ENCODE measurements at regions not wholly inside any gene's neighbourhood (a gene's known extent, or its start where the extent isn't known, plus 50 kb on each side); places are given as distances from the start of the nearest gene placed in this dataset.
"Not testable (repeated sequence)": the region's sequence is repeated elsewhere in the genome, so short reads cannot be mapped to it uniquely, and the experiment has no call there.

DNA sequence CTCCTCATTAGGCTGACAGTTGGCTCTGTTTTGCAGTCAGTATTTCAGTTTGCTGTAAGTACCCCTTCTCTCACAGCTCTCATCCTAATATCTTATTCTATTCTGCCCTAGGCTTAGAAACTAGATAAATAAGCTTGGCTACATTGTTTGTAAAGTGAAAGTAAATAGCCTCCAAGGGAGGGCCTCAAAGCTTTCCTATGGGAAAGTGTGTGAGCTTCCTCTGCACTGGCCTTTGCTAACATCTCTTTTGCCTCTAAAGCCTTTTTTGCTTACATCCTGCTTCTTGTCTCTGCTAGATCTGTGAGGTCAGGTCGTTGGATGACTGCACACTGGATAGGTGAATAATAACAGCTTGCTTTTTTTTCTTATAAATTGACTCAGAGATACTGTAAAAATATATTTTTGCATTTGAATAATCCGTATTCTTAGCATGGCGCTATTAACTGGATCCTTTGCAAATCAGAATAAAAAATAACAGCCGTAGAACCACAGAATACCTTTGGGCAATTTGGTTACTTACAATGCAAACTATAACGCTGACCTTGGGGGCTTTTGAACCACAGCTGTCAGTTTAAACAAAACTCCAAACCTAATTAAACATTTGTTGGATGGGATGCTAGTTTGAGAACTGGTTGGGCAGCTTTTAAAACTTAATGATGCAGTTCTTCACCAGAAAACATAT lies 55.1 kb downstream of the TTC6 start:
- DNase-seq (ENCODE audit: low spot score), result no peak

DNA sequence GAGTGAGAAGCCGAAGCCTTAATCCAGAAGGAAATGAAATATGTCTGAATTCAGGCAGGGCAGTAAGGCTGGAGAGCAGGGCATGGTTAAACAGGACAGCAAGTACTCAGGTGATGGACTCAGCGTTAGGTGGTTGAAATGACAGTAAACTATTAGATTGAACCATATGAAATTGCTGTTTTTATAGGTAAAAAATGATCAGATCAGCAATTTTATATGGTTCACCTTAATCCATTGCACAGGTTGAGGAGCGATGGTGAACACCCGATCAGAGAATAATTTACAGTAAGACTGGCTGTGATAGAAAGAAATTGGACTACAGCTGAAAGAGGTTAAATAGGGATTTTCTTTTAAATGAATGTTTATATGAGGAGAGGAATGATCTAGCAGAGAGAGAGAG lies 56.6 kb downstream of the TTC6 start:
- DNase-seq (ENCODE audit: low spot score), result no peak

DNA sequence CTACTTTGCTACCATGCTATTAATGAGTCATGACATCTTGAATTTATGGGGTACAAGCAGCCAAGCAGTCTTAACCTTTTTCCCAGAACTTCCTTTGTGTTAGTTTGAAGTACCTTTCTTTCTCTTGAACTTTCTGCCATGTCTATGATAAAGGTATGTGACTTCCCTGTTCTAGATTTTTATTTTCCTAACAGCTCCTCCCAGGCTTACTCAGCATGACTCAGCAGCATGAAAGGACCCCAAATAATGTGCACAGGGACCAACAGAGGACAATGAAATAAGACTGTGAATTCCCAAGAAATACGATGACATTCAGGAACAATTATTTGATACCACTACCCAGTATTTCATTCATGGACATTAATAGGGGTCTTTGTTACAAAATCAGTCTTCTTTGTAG lies 60.0 kb downstream of the TTC6 start:
- no peak for DNase-seq (ENCODE audit: low spot score)

DNA sequence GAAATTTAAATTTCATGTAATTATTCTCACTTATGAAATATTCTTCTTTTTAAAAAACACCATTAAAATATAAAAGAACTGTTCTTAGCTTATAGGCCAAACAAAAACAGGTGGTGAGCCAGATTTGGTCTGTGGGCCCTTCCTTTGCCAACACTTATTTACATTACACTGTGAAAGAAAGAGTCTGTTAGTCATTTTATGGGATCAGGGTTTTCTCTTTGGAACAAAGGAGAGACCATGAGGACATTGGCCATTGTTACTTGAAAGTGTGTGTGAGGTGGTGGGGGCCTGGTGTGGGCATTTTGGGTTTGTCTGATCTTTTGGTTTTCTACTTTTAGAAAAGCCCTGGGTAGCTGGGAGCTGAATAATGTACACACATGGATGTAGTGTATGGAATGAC lies 62.7 kb downstream of the TTC6 start:
- no peak for DNase-seq (ENCODE audit: low spot score)

DNA sequence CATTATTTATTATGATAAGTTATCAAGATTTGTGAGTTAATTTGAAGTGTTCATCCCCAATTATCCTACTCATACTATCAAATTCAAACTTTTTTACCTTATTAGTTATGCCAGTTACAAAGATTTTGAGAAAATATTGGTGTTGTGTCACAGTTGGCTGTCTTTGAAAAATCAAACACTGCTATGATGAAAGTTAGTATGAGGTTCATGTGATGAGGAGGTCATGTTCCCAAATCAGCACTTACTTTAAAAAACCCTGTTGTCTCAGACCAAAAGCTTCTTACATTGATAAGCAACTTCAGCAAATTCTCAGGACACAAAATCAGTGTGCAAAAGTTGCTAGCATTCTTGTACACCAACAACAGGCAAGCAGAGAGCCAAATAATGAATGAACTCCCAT lies 68.1 kb downstream of the TTC6 start:
- DNase-seq (ENCODE audit: low spot score), result no peak

DNA sequence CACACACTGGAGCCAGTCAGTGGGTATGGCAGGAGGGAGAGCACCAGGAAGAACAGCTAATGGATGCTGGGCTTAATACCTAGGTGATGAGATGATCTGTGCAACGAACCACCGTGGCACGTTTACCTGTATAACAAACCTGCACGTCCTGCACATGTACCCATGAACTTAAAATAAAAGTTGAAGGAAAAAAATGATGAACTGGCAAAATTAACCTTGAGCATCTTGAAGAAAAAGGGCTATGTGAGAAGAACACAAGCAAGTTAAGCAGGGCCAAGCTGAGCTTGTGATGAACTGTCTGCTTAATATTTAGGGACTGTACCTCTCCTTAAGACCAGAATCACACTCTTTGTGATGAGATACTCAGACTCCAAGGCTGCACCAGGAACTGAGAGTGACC lies 70.0 kb downstream of the TTC6 start:
- DNase-seq (ENCODE audit: low spot score), result no peak

DNA sequence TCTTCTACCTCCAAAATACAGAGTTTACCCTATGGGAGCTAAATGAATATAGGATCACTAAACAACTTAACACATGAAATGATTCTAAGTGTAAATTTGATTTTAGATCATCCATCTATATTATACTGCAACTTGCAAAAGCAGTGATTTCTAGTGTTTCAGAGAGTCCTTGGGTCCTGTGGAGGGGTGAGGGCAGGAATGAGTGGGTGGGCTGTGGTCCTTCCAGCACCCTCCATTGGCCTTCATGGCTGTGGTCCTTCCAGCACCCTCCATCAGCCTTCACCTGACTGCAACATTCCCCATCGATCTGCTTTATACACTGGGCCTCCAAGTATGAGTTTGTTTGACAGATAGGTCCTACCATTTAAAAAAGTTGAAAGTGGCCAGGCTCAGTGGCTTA lies 70.5 kb downstream of the TTC6 start:
- DNase-seq (ENCODE audit: low spot score), result no peak

DNA sequence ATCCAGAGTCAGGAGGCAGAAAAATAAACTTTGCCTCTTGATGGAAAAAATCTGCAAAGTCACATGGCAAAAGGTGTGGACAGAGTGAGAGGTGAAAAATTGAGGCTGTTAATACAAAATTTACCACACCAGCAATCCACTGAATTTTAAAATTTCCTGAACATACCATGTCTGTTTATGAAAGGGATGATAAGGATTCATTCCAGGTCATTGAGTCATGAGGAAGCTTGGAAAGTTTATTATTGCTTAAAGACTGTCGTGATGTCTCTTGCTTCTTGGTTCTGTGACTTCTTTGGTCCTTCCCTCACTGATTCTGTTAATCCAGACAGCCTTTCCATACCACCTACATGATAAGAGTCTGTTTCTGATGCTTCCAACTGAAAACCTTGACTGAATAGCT lies 73.2 kb downstream of the TTC6 start:
- DNase-seq (ENCODE audit: low spot score), result no peak

DNA sequence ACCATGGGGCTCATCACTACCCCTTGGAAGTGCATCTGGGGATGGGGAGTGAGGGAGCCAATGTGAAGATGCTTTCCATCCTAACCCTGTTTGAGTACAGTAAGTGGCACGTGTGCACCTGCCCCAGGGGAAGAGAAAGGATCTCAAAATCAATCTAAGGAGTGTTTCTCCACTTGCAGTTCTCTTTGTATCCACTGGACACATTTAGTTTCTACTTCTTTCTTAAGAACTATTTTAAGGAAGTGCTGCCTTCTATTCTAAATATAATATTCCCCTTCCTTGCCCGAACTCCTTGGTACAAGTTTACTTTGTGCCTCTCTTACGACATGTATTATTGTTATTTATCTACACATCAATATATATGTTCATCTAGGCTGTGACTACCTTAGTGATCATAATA lies 73.8 kb downstream of the TTC6 start:
- no peak for DNase-seq (ENCODE audit: low spot score)

DNA sequence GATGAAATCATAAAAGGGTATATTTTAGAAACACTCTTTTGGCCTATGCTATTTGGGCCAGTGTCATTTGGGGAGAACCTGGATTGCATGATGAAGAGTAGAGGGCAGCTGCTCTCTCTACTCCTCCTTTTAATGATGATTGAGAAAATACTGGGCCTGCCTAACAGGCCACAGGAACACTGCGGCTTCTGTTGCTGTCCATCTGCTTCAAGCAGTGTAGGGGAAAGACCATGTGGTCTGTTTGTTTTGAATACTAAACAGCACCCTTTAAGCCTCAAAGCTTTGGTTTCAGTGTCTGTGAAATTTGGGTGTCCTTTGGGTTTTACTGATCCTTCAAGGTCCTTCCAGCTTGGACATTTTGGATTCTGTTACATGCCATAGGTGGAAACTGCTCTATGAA lies 78.0 kb downstream of the TTC6 start:
- no peak for DNase-seq (ENCODE audit: low spot score)

DNA sequence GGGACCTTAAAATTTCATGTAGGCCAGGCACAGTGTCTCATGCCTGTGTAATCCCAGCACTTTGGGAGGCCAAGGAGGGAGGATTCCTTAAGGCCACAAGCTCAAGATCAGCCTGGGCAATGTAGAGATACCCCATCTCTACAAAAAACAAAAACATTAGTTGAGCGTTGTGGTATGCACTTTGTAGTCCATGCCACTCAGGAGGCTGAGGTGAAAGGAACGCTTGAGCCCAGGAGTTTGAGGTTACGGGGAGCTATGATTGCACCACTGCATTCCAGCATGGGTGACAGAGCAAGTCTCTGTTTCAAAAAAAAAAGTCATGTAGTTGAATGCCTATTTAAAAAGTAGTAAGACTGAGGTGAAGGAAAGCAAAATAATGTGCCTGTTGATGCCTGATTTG lies 83.5 kb downstream of the TTC6 start:
- no peak for DNase-seq (ENCODE audit: low spot score)

DNA sequence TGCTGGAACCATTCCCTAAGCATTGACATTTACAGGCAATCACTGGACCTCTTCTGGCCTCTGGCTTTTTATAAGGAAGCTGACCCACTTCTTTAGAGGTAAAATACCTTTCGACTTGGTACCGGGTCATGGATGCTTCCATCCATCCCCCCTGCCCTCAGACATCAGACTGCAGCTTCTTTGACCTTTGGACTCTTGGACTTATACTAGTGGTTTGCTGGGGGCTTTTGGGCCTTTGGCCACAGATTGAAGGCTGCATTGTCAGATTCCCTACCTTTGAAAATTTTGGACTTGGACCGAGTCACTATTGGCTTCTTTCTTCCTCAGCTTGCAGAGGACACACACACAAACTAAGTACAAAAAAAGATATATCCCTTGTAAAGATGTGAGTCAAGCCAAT lies 86.1 kb downstream of the TTC6 start:
- no peak for DNase-seq (ENCODE audit: low spot score)

DNA sequence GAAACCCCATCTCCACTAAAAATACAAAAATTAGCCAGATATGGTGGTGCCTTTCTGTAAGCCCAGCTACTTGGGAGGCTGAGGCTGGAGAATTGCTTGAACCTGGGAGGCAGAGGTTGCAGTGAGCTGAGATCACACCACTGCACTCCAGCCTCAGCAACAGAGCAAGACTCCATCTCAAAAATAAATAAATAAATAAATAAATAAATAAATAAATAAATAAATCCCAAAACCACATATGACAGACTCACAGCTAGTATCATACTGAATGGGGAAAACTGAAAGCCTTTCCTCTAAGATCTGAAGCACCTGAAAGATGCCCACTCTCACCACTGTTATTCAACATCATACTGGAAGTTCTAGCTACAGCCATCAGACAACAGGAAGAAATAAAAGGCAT lies 97.3 kb downstream of the TTC6 start:
- not testable (repeated sequence) for DNase-seq (ENCODE audit: low spot score)

DNA sequence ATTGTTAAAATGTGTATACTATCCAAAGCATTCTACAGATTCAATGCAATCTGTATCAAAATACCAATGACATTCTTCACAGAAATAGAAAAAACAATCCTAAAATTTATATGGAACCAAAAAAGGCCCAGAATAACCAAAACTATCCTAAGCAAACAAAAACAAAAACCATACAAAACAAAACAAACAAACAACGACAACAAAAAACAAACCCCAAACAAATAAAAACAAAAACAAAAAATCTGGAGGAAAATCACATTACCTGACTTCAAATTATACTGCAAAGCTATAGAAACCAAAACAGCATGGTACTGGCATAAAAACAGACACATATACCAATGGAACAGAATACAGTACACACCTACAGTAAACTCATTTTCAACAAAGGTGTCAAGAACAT lies 98.0 kb downstream of the TTC6 start:
- not testable (repeated sequence) for DNase-seq (ENCODE audit: low spot score)

DNA sequence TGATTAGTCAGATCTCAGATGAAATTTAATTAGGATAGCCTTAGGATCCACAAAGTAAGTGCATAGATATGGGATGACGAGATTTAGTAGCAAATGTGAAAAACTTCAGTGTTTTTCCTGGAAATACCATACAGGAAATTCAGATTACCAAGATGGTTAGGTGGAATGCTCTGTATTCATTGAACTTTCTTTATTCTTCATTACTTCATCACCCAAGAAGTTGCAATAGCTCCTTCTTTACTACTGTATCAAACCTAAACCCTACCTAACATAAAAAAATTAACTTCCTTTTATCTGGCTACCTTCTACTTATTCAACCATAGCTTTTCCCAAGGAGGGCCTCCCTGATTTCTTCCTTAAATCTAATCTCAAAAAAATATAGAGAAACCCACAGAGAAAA lies 100.4 kb downstream of the TTC6 start:
- no peak for DNase-seq (ENCODE audit: low spot score)

DNA sequence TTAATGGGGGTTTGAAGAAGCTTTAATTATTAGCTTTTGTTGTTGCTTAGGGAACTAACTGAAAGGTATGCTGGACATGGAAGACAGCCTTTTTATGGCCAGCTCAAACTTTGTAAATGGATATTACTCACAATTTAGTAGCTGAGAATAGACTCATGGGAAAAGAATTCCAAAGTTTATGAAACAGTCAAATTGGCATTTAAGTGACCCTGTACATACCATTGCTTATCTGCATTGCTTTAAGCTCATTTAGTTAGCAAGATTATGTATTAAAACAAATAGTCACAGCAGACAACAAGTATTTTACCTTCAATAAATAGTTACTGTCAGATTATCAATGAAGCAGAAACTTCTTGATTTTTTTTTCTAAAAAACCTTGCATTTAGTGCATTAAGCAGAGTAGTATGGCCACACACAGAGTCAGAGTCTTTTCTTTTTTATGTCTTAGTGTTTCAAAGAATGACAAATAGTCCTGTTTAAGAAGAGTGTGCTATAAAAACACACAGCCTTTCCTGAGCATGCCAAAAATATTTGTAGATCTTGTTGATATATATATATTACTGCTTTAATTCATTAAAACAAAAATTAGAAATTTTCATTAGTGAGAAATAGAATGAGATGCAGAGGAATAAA lies 102.2 kb downstream of the TTC6 start:
- DNase-seq (ENCODE audit: low spot score), result no peak

DNA sequence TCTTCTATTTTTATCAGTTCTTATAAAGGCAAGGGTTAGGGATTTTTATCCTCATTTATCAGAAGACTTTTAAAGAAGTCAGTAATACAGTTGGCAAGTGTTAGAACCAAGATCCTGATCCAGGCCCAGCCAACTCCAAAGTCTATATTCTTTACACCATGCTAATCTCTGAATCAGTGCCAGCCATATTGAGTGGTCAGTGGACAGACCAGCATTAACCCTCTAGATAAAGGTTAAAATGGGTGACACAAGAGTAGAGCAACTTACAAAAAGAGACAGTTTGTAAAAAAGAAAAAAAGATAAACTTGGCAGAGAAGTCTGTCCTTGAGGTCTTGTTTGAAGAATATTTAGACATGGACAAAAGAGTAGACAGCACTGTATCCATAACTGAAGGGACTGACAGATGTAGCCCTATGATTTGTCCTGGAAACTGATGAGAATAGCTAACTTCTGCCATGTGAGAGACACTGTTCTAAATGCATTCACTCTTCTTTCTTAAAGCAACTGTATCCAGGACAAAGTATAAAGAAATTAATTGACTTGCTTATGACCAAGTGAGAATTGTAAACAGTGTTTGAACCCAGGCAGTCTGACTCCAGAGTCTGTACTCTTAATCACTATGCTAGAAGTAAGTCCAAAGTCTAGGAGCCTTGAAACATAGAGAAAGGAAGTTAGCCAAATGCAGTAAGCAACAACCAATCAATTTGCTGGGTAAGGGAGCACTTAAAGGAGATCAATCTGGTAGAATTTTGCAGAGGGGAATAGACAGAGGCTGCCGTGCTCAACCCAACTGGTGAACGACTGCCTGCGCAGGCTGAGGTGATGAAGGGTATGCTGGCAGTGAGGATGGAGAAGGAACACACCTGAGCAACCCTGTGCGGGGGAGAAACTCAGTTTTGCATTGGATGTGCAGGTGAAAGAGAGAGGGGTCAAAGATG lies 103.7 kb downstream of the TTC6 start:
- DNase-seq (ENCODE audit: low spot score), result no peak

DNA sequence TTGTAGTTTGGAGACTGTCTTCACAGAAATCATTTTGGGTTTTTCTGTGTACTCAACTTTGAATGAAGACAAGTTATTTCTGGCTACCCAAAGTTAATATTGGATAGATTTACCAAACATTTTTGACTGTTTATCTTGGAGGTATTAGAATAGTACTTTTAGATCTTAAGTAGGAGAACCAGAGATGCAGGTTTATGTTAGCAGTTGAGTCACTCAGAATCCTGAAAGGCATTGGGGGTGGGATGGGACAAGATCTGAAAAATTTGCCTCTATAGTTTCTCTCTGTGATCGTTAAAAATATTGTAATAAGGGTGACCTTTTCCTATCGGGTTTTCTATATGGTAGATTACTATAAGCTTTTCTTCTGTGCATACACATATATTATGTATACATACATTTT lies 112.3 kb downstream of the TTC6 start:
- no peak for DNase-seq (ENCODE audit: low spot score)

DNA sequence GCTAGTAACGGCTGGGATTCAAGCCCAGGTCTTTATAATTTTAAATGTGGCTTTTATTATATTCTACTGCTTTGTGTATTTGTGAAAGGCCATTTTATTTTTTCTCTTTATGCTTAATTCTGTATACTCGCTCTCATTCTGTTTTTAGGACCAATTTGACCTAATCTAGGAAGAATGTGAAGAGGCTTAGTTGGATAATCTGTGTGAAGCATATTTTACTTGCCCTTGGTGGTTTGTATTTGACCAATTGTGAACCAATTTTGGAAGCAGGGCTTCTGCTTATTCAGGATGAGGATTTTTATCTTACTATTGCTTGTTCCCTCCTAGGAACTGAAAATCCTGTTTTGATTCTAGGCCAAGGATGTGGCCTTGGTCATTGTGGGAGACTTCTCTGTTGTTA lies 113.1 kb downstream of the TTC6 start:
- peak; percentile 7 for DNase-seq (ENCODE audit: low spot score)

DNA sequence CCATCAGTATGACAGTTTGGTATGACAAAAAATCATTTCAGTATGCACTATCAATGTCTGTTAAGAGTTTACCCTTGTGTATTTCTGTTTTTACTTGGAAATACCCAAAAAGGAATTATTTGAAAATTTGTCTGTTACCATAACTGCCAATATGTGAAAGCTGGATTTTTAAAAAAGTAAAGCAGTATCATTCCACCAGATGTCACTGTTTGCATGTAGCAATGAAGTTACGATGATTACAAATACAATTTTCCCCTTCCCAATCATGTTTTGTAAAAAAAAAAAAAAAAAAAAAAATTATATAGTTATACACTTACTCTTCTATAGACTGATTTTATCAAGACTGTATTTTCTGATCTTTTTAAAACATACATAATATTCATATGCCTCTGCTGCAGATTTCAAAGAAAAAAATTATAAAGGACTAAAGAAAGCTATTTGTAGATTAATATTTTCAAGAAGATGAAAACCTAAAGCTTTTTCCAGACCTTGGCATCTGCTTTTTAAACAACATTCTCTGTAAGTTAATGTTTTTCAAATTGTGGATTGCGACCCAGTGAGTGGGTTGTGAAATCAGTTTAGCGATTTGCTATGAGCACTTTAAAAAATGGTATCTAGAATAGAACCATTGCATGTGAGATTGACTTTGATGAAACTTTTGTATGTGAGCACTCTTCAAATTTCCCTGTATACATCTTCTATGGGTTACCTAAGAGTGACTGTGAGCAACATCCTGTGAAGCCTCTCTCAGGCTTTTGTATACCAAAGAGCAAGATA lies 114.2 kb downstream of the TTC6 start:
- peak; percentile 18 for DNase-seq (ENCODE audit: low spot score)

DNA sequence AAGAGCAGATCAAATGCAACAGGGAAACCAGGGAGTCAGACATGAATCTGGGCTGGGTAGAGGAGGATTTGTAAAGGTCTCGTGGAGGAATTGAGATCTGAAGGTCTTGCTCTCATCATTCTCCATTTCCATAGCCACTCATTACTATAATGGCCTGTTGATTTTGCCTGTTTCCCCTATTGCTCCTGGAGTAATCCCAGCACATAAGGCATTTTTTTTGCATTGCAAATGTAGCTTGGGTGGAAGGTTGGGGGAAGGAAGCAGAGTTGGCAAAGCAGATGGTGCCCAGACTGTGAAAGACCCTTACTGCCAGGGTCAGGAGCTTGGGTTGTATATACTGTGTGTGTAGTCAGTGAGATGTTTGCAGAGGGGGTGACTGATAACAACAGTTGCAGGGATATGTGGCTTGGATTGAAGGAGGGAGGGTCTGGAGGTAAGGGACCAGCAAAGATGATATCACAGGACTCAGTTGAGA lies 116.0 kb downstream of the TTC6 start:
- no peak for DNase-seq (ENCODE audit: low spot score)

Data from umbilical cord (tissue), 1 donor.